HL-60 (cell line): ENCODE measurements at regions not wholly inside any gene's neighbourhood (a gene's known extent, or its start where the extent isn't known, plus 50 kb on each side); places are given as distances from the start of the nearest gene placed in this dataset.

Experiments
- GABPA ChIP-seq: IDR thresholded peaks from 2 replicates; pipeline ENCODE4 v1.6.1; 2012; ENCODE audit warnings: low read depth
- TF ChIP-seq, protein P1 (sequence below): IDR thresholded peaks from one replicate; pipeline ENCODE4 v1.5.1; 2011; ENCODE audit warnings: low read length, control low read depth, inconsistent platforms; ENCODE audit not compliant: insufficient read depth

DNA sequence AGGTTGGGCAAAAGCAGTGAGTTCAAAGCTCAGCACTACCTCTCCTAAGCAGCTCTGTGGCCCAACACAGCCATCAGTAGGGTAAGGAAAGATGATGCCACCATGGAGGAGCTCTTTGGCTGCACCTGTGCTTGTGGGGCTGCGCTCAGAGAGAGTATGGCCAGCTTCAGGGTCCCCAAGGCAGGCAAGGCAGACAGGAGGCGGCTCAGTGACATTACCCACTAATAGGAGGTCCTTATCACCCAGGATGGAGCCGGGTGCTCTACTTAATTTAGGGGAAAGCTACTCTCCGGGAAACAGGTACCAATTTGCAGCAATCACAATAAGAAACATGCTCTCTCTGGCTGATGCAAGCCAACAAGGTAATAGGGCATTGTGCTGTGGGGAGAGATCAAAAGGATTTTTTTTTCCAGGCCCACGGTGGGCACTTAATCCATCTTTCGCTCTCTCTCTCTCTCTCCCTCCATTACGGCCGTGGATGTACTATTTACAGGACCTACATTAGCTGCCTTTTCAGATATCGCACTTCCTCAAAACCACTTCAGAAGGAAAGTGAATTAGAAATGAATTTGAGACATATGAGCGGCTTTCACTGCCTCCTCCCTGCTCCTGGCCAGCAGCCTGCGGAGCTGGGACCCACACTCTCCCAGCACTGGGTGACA is 446.3 kb downstream of the SOX6 start:
- TF ChIP-seq, protein P1, sequence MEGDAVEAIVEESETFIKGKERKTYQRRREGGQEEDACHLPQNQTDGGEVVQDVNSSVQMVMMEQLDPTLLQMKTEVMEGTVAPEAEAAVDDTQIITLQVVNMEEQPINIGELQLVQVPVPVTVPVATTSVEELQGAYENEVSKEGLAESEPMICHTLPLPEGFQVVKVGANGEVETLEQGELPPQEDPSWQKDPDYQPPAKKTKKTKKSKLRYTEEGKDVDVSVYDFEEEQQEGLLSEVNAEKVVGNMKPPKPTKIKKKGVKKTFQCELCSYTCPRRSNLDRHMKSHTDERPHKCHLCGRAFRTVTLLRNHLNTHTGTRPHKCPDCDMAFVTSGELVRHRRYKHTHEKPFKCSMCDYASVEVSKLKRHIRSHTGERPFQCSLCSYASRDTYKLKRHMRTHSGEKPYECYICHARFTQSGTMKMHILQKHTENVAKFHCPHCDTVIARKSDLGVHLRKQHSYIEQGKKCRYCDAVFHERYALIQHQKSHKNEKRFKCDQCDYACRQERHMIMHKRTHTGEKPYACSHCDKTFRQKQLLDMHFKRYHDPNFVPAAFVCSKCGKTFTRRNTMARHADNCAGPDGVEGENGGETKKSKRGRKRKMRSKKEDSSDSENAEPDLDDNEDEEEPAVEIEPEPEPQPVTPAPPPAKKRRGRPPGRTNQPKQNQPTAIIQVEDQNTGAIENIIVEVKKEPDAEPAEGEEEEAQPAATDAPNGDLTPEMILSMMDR: no peak
- no peak for TF ChIP-seq GABPA
